ENCODE measurements at regions not wholly inside any gene's neighbourhood (a gene's known extent, or its start where the extent isn't known, plus 50 kb on each side); places are given as distances from the start of the nearest gene placed in this dataset.

DNA sequence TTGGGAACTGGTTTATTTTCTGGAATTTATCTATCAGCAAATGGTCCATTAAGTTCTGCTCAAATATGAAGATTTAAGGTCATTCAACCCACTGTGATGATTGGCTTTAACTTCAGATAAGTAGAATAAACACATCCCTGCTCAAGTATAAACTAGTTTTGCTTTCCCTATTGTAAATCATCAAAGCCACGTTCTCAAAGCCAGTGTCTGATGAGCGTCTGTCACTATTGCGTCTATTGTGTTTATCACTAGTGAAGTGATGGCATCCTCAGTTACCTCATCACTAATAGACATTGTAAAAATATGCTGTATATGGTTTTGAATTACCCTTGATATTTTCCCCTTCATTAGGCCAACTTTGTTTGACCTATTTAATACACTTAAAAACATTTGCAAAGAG is 351.3 kb downstream of the BCAT1 start:
- TF ChIP-seq, protein P1, sequence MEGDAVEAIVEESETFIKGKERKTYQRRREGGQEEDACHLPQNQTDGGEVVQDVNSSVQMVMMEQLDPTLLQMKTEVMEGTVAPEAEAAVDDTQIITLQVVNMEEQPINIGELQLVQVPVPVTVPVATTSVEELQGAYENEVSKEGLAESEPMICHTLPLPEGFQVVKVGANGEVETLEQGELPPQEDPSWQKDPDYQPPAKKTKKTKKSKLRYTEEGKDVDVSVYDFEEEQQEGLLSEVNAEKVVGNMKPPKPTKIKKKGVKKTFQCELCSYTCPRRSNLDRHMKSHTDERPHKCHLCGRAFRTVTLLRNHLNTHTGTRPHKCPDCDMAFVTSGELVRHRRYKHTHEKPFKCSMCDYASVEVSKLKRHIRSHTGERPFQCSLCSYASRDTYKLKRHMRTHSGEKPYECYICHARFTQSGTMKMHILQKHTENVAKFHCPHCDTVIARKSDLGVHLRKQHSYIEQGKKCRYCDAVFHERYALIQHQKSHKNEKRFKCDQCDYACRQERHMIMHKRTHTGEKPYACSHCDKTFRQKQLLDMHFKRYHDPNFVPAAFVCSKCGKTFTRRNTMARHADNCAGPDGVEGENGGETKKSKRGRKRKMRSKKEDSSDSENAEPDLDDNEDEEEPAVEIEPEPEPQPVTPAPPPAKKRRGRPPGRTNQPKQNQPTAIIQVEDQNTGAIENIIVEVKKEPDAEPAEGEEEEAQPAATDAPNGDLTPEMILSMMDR (IDR thresholded peaks at IDR 0.05), result no peak
- TF ChIP-seq JUN (CRISPR knock-in tag; IDR thresholded peaks at IDR 0.05), result no peak
- no peak for TF ChIP-seq CREB1 (CRISPR knock-in tag; IDR thresholded peaks at IDR 0.05)
- TF ChIP-seq ATF1 (CRISPR knock-in tag; IDR thresholded peaks at IDR 0.05), result no peak
- TF ChIP-seq ZNF263 (CRISPR knock-in tag; IDR thresholded peaks at IDR 0.05; ENCODE audit: low read depth), result no peak
- TF ChIP-seq, protein P2, sequence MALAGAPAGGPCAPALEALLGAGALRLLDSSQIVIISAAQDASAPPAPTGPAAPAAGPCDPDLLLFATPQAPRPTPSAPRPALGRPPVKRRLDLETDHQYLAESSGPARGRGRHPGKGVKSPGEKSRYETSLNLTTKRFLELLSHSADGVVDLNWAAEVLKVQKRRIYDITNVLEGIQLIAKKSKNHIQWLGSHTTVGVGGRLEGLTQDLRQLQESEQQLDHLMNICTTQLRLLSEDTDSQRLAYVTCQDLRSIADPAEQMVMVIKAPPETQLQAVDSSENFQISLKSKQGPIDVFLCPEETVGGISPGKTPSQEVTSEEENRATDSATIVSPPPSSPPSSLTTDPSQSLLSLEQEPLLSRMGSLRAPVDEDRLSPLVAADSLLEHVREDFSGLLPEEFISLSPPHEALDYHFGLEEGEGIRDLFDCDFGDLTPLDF (CRISPR knock-in tag; IDR thresholded peaks at IDR 0.05), result no peak
- TF ChIP-seq, protein P3, sequence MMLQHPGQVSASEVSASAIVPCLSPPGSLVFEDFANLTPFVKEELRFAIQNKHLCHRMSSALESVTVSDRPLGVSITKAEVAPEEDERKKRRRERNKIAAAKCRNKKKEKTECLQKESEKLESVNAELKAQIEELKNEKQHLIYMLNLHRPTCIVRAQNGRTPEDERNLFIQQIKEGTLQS (CRISPR knock-in tag; conservative IDR thresholded peaks at IDR 0.05), result no peak
- no peak for TF ChIP-seq ZNF121 (CRISPR knock-in tag; IDR thresholded peaks at IDR 0.05)
- no peak for TF ChIP-seq SP1 (CRISPR knock-in tag; conservative IDR thresholded peaks at IDR 0.05)
- no peak for TF ChIP-seq TEAD4 (CRISPR knock-in tag; IDR thresholded peaks at IDR 0.05)

Measured in WTC11 (cell line).